NT2/D1 (cell line): ENCODE measurements at regions not wholly inside any gene's neighbourhood (a gene's known extent, or its start where the extent isn't known, plus 50 kb on each side); places are given as distances from the start of the nearest gene placed in this dataset.
"Not testable (repeated sequence)": the region's sequence is repeated elsewhere in the genome, so short reads cannot be mapped to it uniquely, and the experiment has no call there.

Experiments
- DNase-seq: peaks from one replicate; pipeline ENCODE4 v3.0.0-alpha.2; 2011; ENCODE audit warnings: low read depth, low spot score
- H3K27me3 ChIP-seq: 2 replicates; pipeline ENCODE4 v1.6.0; 2011; ENCODE audit warnings: mild to moderate bottlenecking; ENCODE audit not compliant: insufficient read length, insufficient read depth
- H3K36me3 ChIP-seq: 2 replicates; pipeline ENCODE4 v1.6.1; 2011; ENCODE audit warnings: mild to moderate bottlenecking, low read length, mixed read lengths; ENCODE audit not compliant: insufficient read depth, insufficient read length
- H3K4me1 ChIP-seq: 2 replicates; pipeline ENCODE4 v1.5.1; 2011; ENCODE audit not compliant: insufficient read depth, insufficient read length
- H3K4me3 ChIP-seq: 2 replicates; pipeline ENCODE4 v1.5.1; 2011; ENCODE audit warnings: low read depth; ENCODE audit not compliant: insufficient read length
- H3K9ac ChIP-seq: 2 replicates; pipeline ENCODE4 v1.6.0; 2011; ENCODE audit warnings: low read depth; ENCODE audit not compliant: insufficient read length
- H3K9me3 ChIP-seq: 2 replicates; pipeline ENCODE4 v1.5.1; 2011; ENCODE audit warnings: mild to moderate bottlenecking, low read length; ENCODE audit not compliant: insufficient read depth
- SUZ12 ChIP-seq: IDR thresholded peaks from 2 replicates; pipeline ENCODE4 v1.6.1; 2011; ENCODE audit not compliant: insufficient read length, insufficient read depth; ENCODE audit errors: extremely low read depth
- YY1 ChIP-seq: IDR thresholded peaks from 2 replicates; pipeline ENCODE4 v1.6.1; 2011; ENCODE audit not compliant: insufficient read length, insufficient read depth
- ZNF274 ChIP-seq: IDR thresholded peaks from 2 replicates; pipeline ENCODE4 v1.6.1; 2011; ENCODE audit warnings: mild to moderate bottlenecking, low read depth, low read length

- no peak for DNase-seq
- no peak for TF ChIP-seq ZNF274
- TF ChIP-seq YY1, result no peak
- no peak for TF ChIP-seq SUZ12
- Histone ChIP-seq H3K4me1 (no peaks in the 10 kb centered on the region), H3K27me3 (no peaks in the 10 kb centered on the region), H3K36me3 (no peaks in the 10 kb centered on the region), H3K9ac (no peak overlapping the region), H3K9me3 (no peaks in the 10 kb centered on the region), H3K4me3 (no peak overlapping the region)
These were observed 959.0 kb upstream of the SLC39A10 start for GRCh38 chr2:194698012-194698411.

GRCh38 chr2:194697439-194697838 is 959.6 kb upstream of the SLC39A10 start:
- H3K4me1 ChIP-seq, result no peaks in the 10 kb centered on the region
- DNase-seq, result no peak
- no peak overlapping the region for H3K4me3 ChIP-seq
- no peaks in the 10 kb centered on the region for H3K27me3 ChIP-seq
- no peaks in the 10 kb centered on the region for H3K36me3 ChIP-seq
- no peak overlapping the region for H3K9ac ChIP-seq
- H3K9me3 ChIP-seq, result no peaks in the 10 kb centered on the region
- TF ChIP-seq SUZ12 (no peak), ZNF274 (no peak), YY1 (no peak)

DNA sequence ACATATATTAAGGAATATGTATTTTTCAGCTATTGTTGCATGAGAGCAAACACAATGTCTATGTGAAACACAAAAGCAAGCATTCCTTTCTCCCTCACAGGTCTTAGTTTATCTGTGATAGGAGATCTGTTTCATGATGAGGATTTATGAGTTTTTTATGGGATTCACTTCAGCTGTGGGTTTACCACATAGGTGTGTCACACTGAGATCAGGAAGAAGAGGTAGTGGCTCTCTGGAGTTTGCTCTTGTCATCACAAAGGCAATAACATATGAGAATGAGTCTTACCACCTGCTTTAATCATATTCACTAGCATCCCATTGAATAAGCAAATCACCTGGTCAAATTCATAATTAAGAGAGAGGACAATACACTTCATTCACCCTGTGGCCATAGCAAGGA is 960.3 kb upstream of the SLC39A10 start:
- Histone ChIP-seq H3K4me3 (no peak overlapping the region), H3K9ac (no peak overlapping the region), H3K9me3 (no peaks in the 10 kb centered on the region), H3K27me3 (no peaks in the 10 kb centered on the region), H3K36me3 (no peaks in the 10 kb centered on the region), H3K4me1 (no peaks in the 10 kb centered on the region)
- TF ChIP-seq YY1, result no peak
- no peak for DNase-seq

GRCh38 chr2:194686569-194686968 is 970.5 kb upstream of the SLC39A10 start:
- Histone ChIP-seq H3K4me1 (no peaks in the 10 kb centered on the region), H3K4me3 (no peak overlapping the region), H3K9ac (no peak overlapping the region), H3K27me3 (no peaks in the 10 kb centered on the region), H3K36me3 (no peaks in the 10 kb centered on the region), H3K9me3 (no peaks in the 10 kb centered on the region)
- TF ChIP-seq SUZ12 (no peak), YY1 (no peak), ZNF274 (no peak)
- DNase-seq, result no peak

GRCh38 chr2:194674043-194674442 is 983.0 kb upstream of the SLC39A10 start:
- no peaks in the 10 kb centered on the region for H3K27me3 ChIP-seq
- no peaks in the 10 kb centered on the region for H3K36me3 ChIP-seq
- no peaks in the 10 kb centered on the region for H3K9me3 ChIP-seq
- H3K9ac ChIP-seq, result no peak overlapping the region
- DNase-seq, result no peak
- no peaks in the 10 kb centered on the region for H3K4me1 ChIP-seq
- TF ChIP-seq YY1, result no peak
- TF ChIP-seq SUZ12, result no peak
- TF ChIP-seq ZNF274, result no peak
- no peak overlapping the region for H3K4me3 ChIP-seq

- H3K9ac ChIP-seq, result no peak overlapping the region
- no peaks in the 10 kb centered on the region for H3K27me3 ChIP-seq
- TF ChIP-seq SUZ12, result no peak
- TF ChIP-seq YY1, result no peak
- no peak for TF ChIP-seq ZNF274
These were observed 984.0 kb upstream of the SLC39A10 start for GRCh38 chr2:194672994-194673393.

GRCh38 chr2:194661431-194661830 is 995.6 kb upstream of the SLC39A10 start:
- no peaks in the 10 kb centered on the region for H3K27me3 ChIP-seq
- DNase-seq, result no peak
- H3K4me3 ChIP-seq, result no peak overlapping the region
- no peak overlapping the region for H3K9ac ChIP-seq
- no peaks in the 10 kb centered on the region for H3K9me3 ChIP-seq
- H3K4me1 ChIP-seq, result no peaks in the 10 kb centered on the region
- H3K36me3 ChIP-seq, result no peaks in the 10 kb centered on the region
- TF ChIP-seq YY1 (no peak), SUZ12 (no peak), ZNF274 (no peak)

More at GRCh38 chr2:194672994-194673393, 984.0 kb upstream of the SLC39A10 start:
- Histone ChIP-seq H3K4me1 (no peaks in the 10 kb centered on the region), H3K4me3 (no peak overlapping the region), H3K9me3 (no peaks in the 10 kb centered on the region), H3K36me3 (no peaks in the 10 kb centered on the region)
- DNase-seq, result no peak

- H3K9me3 ChIP-seq, H3K4me3 ChIP-seq, H3K36me3 ChIP-seq, H3K9ac ChIP-seq, H3K4me1 ChIP-seq, DNase-seq, H3K27me3 ChIP-seq: not testable (repeated sequence)
These were observed 1018.0 kb upstream of the SLC39A10 start for GRCh38 chr2:194639057-194639456.
